OCI-LY3 (cell line): ENCODE measurements at regions not wholly inside any gene's neighbourhood (a gene's known extent, or its start where the extent isn't known, plus 50 kb on each side); places are given as distances from the start of the nearest gene placed in this dataset.

Experiments
- H2AFZ ChIP-seq: fragments of 200-600, 300-600 bp; shearing (Covaris generic); 2 replicates; pipeline ENCODE4 v1.6.0; 2014; ENCODE audit warnings: antibody characterized with exemption, low read depth, low read length
- H3K27ac ChIP-seq: fragments of 200-600, 300-600 bp; sonication (generic); 2 replicates; pipeline ENCODE4 v1.5.1; 2014; ENCODE audit warnings: mild to moderate bottlenecking, low read length, moderate library complexity, mixed read lengths
- H3K27me3 ChIP-seq: fragments of 200-600, 300-600 bp; sonication (generic); 2 replicates; pipeline ENCODE4 v1.6.1; 2014; ENCODE audit warnings: low read depth, low read length, mixed read lengths
- H3K36me3 ChIP-seq: fragments of 200-600, 300-600 bp; sonication (generic); replicated peaks from 2 replicates; pipeline ENCODE3; 2014; ENCODE audit warnings: low read depth, low read length, mixed read lengths
- H3K4me1 ChIP-seq: fragments of 300-600, 200-600 bp; sonication (generic); 2 replicates; pipeline ENCODE4 v1.6.1; 2014; ENCODE audit warnings: low read length, mixed read lengths
- H3K4me2 ChIP-seq: fragments of 200-600, 300-600 bp; sonication (generic); 2 replicates; pipeline ENCODE4 v1.6.1; 2014; ENCODE audit warnings: low read length, mixed read lengths
- H3K4me3 ChIP-seq: fragments of 300-600, 200-600 bp; sonication (generic); 2 replicates; pipeline ENCODE4 v1.5.1; 2014; ENCODE audit warnings: antibody characterized with exemption, mild to moderate bottlenecking, low read length, moderate library complexity
- H3K79me2 ChIP-seq: fragments of 300-600, 200-600 bp; shearing (Covaris generic); 2 replicates; pipeline ENCODE4 v1.6.1; 2014; ENCODE audit warnings: mild to moderate bottlenecking, low read length, mixed read lengths
- H3K9ac ChIP-seq: fragments of 300-600, 200-600 bp; shearing (Covaris generic); 2 replicates; pipeline ENCODE4 v1.6.0; 2014; ENCODE audit warnings: mild to moderate bottlenecking, low read length, moderate library complexity
- H3K9me3 ChIP-seq: fragments of 200-600, 300-600 bp; shearing (Covaris generic); 2 replicates; pipeline ENCODE4 v1.6.1; 2014; ENCODE audit warnings: low read length, mixed read lengths; ENCODE audit not compliant: insufficient read depth
- H4K20me1 ChIP-seq: fragments of 200-600, 300-600 bp; sonication (generic); 2 replicates; pipeline ENCODE4 v1.6.1; 2016; ENCODE audit warnings: low read length, mixed read lengths; ENCODE audit not compliant: insufficient read depth
- CTCF ChIP-seq: fragments of 200-600, 300-600 bp; sonication (generic); IDR thresholded peaks from 2 replicates; pipeline ENCODE4 v1.5.1; 2014; ENCODE audit warnings: antibody characterized with exemption, low read length, low read depth
- EZH2phosphoT487 ChIP-seq: fragments of 200-600 bp; shearing (Covaris generic); IDR thresholded peaks from 2 replicates; pipeline ENCODE4 v1.6.1; 2018; ENCODE audit warnings: antibody characterized with exemption, mixed run types, low read depth

GRCh38 chr2:215769246-215769645 lies 244.1 kb downstream of the MREG start:
- H3K9me3 ChIP-seq, result no peaks in the 10 kb centered on the region
- H3K4me2 ChIP-seq, result no peak overlapping the region
- H3K4me1 ChIP-seq, result no peaks in the 10 kb centered on the region
- H3K4me3 ChIP-seq, result no peak overlapping the region
- no peaks in the 10 kb centered on the region for H3K27me3 ChIP-seq
- no peaks in the 10 kb centered on the region for H4K20me1 ChIP-seq
- no peak overlapping the region for H3K27ac ChIP-seq
- no peak overlapping the region for H3K9ac ChIP-seq
- H2AFZ ChIP-seq, result no peak overlapping the region
- no peaks in the 10 kb centered on the region for H3K79me2 ChIP-seq
- TF ChIP-seq CTCF (no peak), EZH2phosphoT487 (no peak)
- H3K36me3 ChIP-seq, result no peaks in the 10 kb centered on the region

- TF ChIP-seq CTCF (no peak), EZH2phosphoT487 (no peak)
- no peak overlapping the region for H3K27ac ChIP-seq
- H3K4me1 ChIP-seq, result no peaks in the 10 kb centered on the region
- H3K4me2 ChIP-seq, result no peak overlapping the region
- H3K9me3 ChIP-seq, result no peaks in the 10 kb centered on the region
- H3K9ac ChIP-seq, result no peak overlapping the region
- H3K27me3 ChIP-seq, result no peaks in the 10 kb centered on the region
- H2AFZ ChIP-seq, result no peak overlapping the region
- no peaks in the 10 kb centered on the region for H4K20me1 ChIP-seq
- H3K36me3 ChIP-seq, result no peaks in the 10 kb centered on the region
- no peak overlapping the region for H3K4me3 ChIP-seq
- H3K79me2 ChIP-seq, result no peaks in the 10 kb centered on the region
Observed at GRCh38 chr2:215767625-215768024, 245.7 kb downstream of the MREG start.

- H3K9me3 ChIP-seq, result no peaks in the 10 kb centered on the region
- no peak overlapping the region for H3K4me2 ChIP-seq
- no peak overlapping the region for H3K27ac ChIP-seq
- H3K36me3 ChIP-seq, result no peaks in the 10 kb centered on the region
- H3K9ac ChIP-seq, result no peak overlapping the region
- H4K20me1 ChIP-seq, result no peaks in the 10 kb centered on the region
- H3K4me1 ChIP-seq, result no peaks in the 10 kb centered on the region
- H2AFZ ChIP-seq, result no peak overlapping the region
- no peaks in the 10 kb centered on the region for H3K79me2 ChIP-seq
- H3K4me3 ChIP-seq, result no peak overlapping the region
- TF ChIP-seq CTCF, result no peak
- no peak for TF ChIP-seq EZH2phosphoT487
- H3K27me3 ChIP-seq, result no peaks in the 10 kb centered on the region
Observed at GRCh38 chr2:215765729-215766360, 247.5 kb downstream of the MREG start.

GRCh38 chr2:215764441-215765048 lies 248.8 kb downstream of the MREG start:
- no peak for TF ChIP-seq EZH2phosphoT487
- Histone ChIP-seq H4K20me1 (no peaks in the 10 kb centered on the region), H3K9me3 (no peaks in the 10 kb centered on the region), H2AFZ (no peak overlapping the region), H3K9ac (no peak overlapping the region), H3K79me2 (no peaks in the 10 kb centered on the region), H3K36me3 (no peaks in the 10 kb centered on the region), H3K27ac (no peak overlapping the region), H3K27me3 (no peaks in the 10 kb centered on the region), H3K4me3 (no peak overlapping the region), H3K4me2 (no peak overlapping the region), H3K4me1 (no peaks in the 10 kb centered on the region)
